NCI-H82 treated with DMSO at 0.1 percent for 48 hours (cell line): ENCODE measurements at regions not wholly inside any gene's neighbourhood (a gene's known extent, or its start where the extent isn't known, plus 50 kb on each side); places are given as distances from the start of the nearest gene placed in this dataset.
"Not testable (repeated sequence)": the region's sequence is repeated elsewhere in the genome, so short reads cannot be mapped to it uniquely, and the experiment has no call there.

Source experiments
- DNase-seq: peaks from one replicate; lab custom pipeline; 2025; ENCODE audit not compliant: unreplicated experiment; lab: John Stamatoyannopoulos, UW

DNA sequence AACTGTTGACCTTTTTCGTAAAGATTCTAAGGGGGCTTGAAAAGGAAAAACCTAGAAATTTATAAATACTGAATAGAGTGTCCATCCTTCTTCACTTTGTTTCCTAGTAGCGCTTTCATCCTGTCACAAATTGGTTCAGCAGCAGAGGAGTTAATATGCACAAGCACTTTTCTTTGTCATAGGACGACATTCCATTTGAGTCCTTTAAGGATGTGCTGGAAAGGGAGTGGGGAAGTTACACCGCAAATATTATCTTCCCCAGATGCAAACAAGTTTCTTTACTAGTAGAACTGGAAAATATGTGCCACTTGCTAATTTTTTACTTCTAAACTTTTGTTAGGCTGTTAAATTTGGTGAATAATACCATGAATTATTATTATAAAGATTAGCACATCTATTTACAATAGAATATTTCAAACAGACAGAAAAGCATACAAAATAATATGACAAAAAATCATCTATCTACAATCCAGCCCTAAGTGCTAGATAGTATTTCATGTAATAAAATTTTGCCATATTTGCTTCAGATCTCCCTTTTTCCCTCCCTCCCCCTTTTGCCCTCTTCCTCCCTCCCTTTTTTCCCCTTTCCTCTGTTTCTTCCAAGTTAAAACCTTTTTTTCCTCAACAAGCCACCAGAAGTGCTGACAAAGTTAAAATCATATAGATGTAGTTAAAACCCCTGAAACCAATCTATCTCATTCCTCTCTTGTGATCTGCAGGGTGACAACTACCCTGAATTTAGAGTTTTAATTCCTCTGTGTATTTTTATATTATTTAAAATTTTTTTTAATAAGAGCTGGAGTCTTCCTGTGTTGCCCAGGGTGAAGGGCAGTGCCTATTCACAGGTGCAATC is 50.5 kb upstream of the MAP4K3 start:
- no peak for DNase-seq

GRCh38 chr2:39488450-39488849 is 51.4 kb upstream of the MAP4K3 start:
- DNase-seq = no peak

DNA sequence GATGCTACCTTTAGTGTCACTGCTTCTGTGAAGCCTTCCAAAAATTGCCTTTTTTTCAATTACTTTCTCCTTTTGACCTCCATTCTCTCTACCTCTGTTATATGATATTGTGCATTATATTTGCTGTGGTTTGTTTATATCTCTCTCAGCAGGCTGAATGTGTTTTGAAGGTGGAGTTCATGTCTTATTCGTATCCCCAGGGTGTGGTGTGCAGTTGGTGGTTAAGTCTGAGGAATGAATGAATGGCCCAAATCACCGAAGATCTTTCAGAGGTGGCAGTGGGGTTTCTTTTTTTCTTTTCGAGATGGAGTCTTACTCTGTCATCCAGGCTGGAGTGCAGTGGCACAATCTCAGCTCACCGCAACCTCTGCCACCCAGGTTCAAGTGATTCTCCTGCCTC is 53.5 kb upstream of the MAP4K3 start:
- DNase-seq = no peak

- DNase-seq = no peak
These were observed 54.6 kb upstream of the MAP4K3 start for GRCh38 chr2:39491653-39492052.

GRCh38 chr2:39492095-39492590 is 55.1 kb upstream of the MAP4K3 start:
- no peak for DNase-seq

DNA sequence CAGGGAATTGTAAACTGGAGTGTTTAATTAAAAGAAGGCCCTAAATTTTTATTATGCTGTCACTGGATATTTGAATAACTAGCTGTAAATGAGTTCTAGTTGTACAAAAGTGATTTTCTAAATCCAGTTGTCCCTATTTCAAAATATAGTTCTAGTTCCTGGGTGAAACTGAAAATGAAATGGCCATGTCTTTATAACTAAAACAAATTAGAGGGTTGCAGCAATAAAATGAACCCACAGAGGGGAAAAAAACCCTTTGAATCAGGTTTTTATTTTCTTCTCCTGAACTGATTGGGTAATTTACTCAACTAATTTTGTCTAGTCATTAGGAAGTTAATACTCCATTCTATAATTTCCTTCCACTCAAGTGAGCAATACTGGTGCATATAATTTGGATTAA is 55.6 kb upstream of the MAP4K3 start:
- DNase-seq = no peak

GRCh38 chr2:39494784-39495251 is 57.7 kb upstream of the MAP4K3 start:
- DNase-seq = no peak

DNA sequence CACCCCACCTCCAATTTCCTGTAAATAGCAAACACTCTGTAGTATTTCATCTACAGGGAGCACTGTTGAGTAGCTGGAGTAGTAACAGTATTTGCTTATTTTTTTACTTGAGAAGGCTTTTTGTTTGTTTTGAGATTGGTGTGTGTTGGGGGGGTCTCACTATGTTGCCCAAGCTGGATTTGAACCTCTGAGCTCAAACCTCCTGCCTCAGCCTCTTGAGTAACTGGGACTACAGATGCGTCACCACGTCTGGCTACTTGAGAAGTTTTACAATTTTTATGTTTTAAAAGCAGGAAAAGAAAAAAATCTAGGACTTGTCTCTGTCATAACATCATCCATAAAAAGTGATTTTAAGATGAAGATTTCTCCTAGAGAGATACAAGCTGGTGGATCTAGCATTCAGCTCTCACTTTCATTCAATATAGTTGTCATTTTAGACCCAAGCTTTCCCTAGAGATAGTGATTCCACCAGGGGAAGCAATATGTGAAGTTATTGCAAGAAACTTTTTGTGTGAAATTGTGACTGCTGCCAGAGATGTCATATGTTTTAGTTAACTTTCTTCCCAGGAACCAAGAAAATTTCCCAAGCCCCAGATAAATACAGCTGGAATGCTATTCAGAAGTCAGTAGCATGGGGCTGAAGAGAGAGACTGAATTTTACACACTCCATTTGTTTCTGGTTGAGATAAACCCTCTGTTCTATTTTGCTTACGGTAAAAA is 60.2 kb upstream of the MAP4K3 start:
- no peak for DNase-seq

DNA sequence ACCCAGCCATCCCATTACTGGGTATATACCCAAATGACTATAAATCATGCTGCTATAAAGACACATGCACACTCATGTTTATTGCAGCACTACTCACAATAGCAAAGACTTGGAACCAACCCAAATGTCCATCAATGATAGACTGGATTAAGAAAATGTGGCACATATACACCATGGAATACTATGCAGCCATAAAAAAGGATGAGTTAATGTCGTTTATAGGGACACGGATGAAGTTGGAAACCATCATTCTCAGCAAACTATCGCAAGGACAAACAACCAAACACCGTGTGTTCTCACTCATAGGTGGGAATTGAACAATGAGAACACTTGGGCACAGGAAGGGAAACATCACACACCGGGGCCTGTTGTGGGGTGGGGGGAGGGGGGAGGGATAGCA is 61.1 kb upstream of the MAP4K3 start:
- not testable (repeated sequence) for DNase-seq

DNA sequence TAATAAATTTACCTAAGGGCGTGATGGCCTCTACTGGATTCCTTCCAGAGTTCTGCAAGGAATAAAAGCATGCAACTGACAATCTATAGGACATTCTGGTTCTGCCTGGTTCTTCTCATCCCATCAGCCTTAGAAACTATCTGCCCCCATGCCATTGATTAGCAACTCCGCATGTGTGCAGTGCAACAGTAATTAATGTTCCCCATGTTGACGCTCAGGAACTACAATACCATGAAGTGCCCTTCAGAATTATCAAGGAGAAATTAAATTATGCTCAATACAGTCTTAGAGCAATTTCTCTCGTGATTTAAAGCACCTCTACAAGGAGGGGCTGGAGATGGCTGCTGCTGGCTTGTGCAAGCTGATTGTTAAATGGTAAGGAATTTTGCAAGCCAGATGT is 61.7 kb upstream of the MAP4K3 start:
- no peak for DNase-seq

GRCh38 chr2:39499336-39499735 is 62.3 kb upstream of the MAP4K3 start:
- DNase-seq = no peak

- no peak for DNase-seq
These were observed 64.3 kb upstream of the MAP4K3 start for GRCh38 chr2:39501412-39501811.

GRCh38 chr2:39503277-39503676 is 66.2 kb upstream of the MAP4K3 start:
- DNase-seq = no peak

- DNase-seq = no peak
These were observed 67.8 kb upstream of the MAP4K3 start for GRCh38 chr2:39504790-39505335.

DNA sequence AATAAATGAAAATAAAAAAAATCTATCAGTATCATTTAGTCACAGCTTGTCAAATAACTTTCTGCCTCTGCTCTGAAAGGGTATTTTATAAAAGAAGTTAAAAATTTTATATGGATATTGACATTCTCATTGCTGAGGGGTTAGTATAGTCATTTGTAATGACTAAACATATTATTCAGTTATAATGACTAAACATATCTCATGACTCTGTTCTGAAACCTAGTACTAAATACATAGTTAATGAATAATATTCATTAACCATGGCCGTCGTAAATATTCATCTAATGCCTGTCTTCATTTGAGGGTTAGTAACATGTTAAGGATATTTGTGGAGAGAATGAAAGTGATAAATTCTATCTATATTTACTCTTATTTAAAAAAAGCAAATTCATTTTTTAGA is 69.1 kb upstream of the MAP4K3 start:
- DNase-seq = no peak

DNA sequence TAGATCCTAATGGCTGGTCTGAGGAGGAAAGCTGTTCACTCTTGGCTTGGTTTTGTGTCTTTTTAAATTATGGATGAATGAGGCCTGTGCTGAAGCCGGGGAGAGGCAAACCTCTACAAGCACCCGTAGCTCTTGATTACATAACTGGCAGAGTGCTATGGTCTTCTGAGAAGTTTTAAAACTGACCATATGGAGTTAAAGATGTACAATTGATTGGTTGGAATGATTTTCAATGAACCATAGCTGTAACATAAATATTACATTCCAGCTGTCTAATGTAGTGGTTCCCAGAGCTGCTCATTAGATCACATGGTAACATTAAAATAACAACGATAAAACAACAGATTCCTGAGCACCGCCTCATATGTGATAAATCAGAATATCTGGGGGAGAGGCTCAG is 71.1 kb upstream of the MAP4K3 start:
- DNase-seq = no peak

- DNase-seq = no peak
These were observed 73.1 kb upstream of the MAP4K3 start for GRCh38 chr2:39510140-39510539.

GRCh38 chr2:39511219-39511604 is 74.1 kb upstream of the MAP4K3 start:
- DNase-seq = no peak

DNA sequence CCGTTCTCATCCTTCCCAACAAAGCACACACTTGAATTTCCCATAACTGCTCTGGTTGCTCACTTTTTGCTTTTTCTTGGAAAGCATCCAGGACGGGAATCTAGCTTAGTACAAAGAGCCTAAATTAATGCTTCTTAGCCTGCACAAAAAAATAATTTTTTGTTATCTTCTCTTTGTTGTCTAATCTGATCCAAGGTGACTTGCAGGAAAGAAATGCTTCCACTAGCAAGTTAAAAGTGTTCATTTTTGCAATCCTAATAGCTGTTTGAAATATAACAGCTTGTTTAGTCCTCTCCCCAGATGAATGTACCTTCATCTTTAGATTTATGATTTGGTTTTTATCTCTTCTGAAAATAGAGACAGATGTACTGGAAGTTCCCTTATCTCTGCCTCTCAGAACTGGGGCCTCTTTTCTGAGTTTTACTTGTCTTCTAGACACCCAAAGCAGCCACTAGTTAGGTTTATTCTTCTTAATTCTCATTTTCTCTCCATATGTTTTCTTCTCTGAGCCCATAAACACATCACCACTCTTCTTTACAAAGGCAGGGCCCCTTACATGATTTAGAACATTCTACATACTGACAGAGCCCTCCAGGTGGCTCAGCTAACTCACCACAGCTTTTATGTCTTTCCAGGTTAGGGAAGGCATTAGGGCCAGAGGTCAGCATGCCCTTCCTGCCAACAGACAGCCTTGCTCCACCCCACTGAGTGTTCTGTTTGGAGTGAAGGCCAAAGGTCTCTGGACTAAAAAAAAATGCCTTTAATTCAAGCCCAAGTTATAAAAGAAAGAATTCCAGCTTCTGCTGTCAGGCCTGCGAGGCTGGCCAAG is 74.7 kb upstream of the MAP4K3 start:
- DNase-seq = no peak

DNA sequence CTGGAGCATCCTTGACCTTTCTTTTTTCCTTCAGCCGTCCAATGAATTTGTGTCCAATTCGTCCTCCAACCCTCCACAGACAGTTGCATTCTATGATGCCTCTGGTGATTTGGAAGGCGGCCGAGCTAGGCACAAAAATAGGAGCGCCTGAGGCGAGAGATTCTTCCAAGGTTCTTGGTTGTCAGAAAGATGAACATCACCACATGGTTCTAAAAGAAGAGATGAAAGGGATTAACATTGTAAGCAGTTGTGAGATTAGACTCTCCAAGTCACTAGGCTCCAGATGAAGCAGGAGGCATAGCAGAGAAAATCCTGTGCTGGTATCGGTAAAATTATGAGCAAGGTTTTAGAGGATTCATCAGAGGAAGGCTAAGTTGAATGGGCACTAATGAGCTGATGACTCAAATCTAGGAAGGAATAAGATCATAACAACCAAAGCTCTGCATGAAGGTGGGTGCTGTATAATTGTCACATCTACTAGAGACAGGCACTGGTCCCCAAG is 75.4 kb upstream of the MAP4K3 start:
- peak; percentile 45 for DNase-seq

GRCh38 chr2:39512941-39513340 is 75.9 kb upstream of the MAP4K3 start:
- no peak for DNase-seq
